ENCODE measurements at regions not wholly inside any gene's neighbourhood (a gene's known extent, or its start where the extent isn't known, plus 50 kb on each side); places are given as distances from the start of the nearest gene placed in this dataset.

GRCh38 chr7:10677668-10678232 lies 295.9 kb upstream of the PHF14 start:
- no peak for DNase-seq (ENCODE audit: low read depth, low spot score)

- DNase-seq (ENCODE audit: low read depth, low spot score): no peak
Measured at GRCh38 chr7:10684606-10685005, 289.1 kb upstream of the PHF14 start.

GRCh38 chr7:10685040-10685439 lies 288.6 kb upstream of the PHF14 start:
- no peak for DNase-seq (ENCODE audit: low read depth, low spot score)

GRCh38 chr7:10688544-10688943 lies 285.1 kb upstream of the PHF14 start:
- no peak for DNase-seq (ENCODE audit: low read depth, low spot score)

- no peak for DNase-seq (ENCODE audit: low read depth, low spot score)
Measured at GRCh38 chr7:10696064-10696463, 277.6 kb upstream of the PHF14 start.

GRCh38 chr7:10703059-10703458 lies 270.6 kb upstream of the PHF14 start:
- no peak for DNase-seq (ENCODE audit: low read depth, low spot score)

GRCh38 chr7:10703981-10704380 lies 269.7 kb upstream of the PHF14 start:
- no peak for DNase-seq (ENCODE audit: low read depth, low spot score)

- DNase-seq (ENCODE audit: low read depth, low spot score): no peak
Measured at GRCh38 chr7:10704653-10705052, 269.0 kb upstream of the PHF14 start.

GRCh38 chr7:10706875-10707493 lies 266.7 kb upstream of the PHF14 start:
- no peak for DNase-seq (ENCODE audit: low read depth, low spot score)

GRCh38 chr7:10707519-10707918 lies 266.2 kb upstream of the PHF14 start:
- no peak for DNase-seq (ENCODE audit: low read depth, low spot score)

GRCh38 chr7:10708447-10708846 lies 265.2 kb upstream of the PHF14 start:
- no peak for DNase-seq (ENCODE audit: low read depth, low spot score)

- no peak for DNase-seq (ENCODE audit: low read depth, low spot score)
Measured at GRCh38 chr7:10718768-10719167, 254.9 kb upstream of the PHF14 start.

- no peak for DNase-seq (ENCODE audit: low read depth, low spot score)
Measured at GRCh38 chr7:10720042-10720441, 253.6 kb upstream of the PHF14 start.

- DNase-seq (ENCODE audit: low read depth, low spot score): no peak
Measured at GRCh38 chr7:10721289-10721688, 252.4 kb upstream of the PHF14 start.

- no peak for DNase-seq (ENCODE audit: low read depth, low spot score)
Measured at GRCh38 chr7:10723832-10724231, 249.8 kb upstream of the PHF14 start.

GRCh38 chr7:10724449-10724848 lies 249.2 kb upstream of the PHF14 start:
- no peak for DNase-seq (ENCODE audit: low read depth, low spot score)

- DNase-seq (ENCODE audit: low read depth, low spot score): no peak
Measured at GRCh38 chr7:10727636-10728035, 246.0 kb upstream of the PHF14 start.

- DNase-seq (ENCODE audit: low read depth, low spot score): no peak
Measured at GRCh38 chr7:10731253-10731773, 242.4 kb upstream of the PHF14 start.

GRCh38 chr7:10733747-10734146 lies 239.9 kb upstream of the PHF14 start:
- DNase-seq (ENCODE audit: low read depth, low spot score): no peak

GRCh38 chr7:10734595-10734994 lies 239.1 kb upstream of the PHF14 start:
- no peak for DNase-seq (ENCODE audit: low read depth, low spot score)

- no peak for DNase-seq (ENCODE audit: low read depth, low spot score)
Measured at GRCh38 chr7:10739401-10739800, 234.3 kb upstream of the PHF14 start.

GRCh38 chr7:10740805-10741204 lies 232.9 kb upstream of the PHF14 start:
- no peak for DNase-seq (ENCODE audit: low read depth, low spot score)

- DNase-seq (ENCODE audit: low read depth, low spot score): no peak
Measured at GRCh38 chr7:10756981-10757380, 216.7 kb upstream of the PHF14 start.

- no peak for DNase-seq (ENCODE audit: low read depth, low spot score)
Measured at GRCh38 chr7:10759120-10759519, 214.6 kb upstream of the PHF14 start.
